HuH-7 (cell line): ENCODE measurements at regions not wholly inside any gene's neighbourhood (a gene's known extent, or its start where the extent isn't known, plus 50 kb on each side); places are given as distances from the start of the nearest gene placed in this dataset.

ENCODE experiments used
- DNase-seq: peaks from one replicate; pipeline ENCODE4 v3.0.0; 2011; ENCODE audit warnings: low spot score

DNA sequence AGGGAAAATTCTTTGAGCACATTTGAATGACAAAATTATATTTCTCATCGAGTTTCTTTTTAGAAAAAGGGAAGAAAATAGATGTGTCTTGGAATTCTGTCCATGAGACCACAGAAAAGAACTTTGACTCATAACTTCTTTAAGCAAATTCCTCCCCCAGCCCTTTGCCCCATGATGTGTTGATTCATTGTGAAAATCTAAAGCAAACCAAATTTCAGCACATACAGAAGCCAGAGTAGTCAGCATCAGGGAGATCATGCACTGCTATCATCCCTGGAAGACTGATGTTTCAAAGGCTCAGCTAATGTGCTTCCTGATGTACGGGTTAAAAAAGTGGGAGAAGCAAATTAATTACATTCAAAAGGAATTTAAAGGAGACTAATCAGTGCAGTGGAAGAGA is 159.7 kb downstream of the FAT3 start:
- DNase-seq: no peak

- no peak for DNase-seq
These were observed 160.2 kb downstream of the FAT3 start for GRCh38 chr11:92384802-92385201.

DNA sequence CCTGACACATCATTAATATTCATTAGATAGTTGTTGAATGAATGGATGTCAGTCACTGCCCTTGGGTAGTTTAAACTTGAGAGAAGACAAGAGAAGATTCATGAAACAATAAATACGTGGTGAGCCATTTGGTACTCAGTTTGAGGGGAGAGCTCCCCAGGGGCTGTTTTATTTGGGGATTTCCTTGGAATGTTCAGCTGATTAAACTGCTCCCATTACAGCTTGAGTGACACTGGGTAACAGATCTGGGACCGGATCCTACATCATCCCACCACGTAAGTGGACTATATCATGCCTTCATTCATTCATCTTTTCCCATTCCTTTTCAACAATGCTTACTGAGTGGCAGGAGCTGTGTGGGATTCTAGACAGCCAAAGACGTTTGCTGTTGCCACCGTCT is 162.0 kb downstream of the FAT3 start:
- DNase-seq: no peak

DNA sequence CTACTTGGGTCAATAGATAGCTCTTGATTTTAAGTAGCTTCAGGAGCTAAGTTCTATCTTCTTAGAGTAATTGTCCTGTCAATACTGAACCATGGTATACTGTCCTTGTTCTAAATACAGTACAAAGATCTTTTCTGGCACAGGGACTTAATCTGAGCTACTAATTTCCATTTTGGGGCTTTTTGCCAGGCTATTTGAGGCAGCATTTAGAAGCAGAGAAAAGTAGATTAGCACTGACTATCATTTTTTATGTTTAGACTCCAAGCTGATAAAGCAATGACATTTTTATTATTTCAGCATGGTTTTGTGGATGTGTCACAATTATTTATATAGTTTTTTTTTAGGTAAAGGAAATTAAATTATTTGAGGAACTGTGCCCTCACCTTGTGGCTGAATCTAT is 163.2 kb downstream of the FAT3 start:
- DNase-seq: no peak

DNA sequence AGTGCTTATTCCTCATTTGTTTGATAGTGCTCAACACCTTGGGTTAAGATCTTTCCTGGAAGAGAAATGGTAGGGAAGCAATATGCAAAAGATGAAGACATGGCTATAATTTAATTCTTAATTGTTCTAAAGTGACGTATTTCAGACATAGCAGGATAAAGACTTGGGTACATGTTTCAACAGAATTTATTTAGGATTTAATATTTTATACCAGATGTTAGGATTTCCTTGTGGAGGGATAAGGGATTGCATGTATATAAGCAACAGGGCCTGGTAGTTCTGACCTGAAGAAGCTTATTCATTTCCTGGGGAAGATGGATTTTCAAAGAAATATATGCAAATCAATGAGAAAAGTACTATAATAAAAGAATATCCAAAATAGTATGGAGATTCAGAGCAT is 163.8 kb downstream of the FAT3 start:
- no peak for DNase-seq

- no peak for DNase-seq
These were observed 166.2 kb downstream of the FAT3 start for GRCh38 chr11:92390783-92391182.

DNA sequence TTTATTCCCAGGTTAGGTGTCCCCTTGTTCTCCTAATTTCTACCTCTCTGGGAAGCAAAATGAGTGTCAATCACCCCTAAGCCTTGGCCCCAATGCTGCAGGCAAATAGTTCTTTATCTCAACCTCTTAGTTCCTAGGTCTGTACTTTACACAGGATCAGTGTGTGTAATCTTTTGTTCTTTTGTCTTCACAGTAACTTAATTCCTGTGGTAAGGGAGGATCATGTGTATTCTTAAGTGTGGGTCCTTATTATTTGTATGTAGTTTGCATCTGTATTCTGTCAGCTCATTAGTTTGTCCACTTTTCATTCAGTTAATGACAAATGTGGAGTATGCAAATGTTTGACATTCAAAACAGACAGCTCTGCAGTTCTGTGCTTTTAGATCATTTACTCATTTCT is 166.7 kb downstream of the FAT3 start:
- DNase-seq: no peak

DNA sequence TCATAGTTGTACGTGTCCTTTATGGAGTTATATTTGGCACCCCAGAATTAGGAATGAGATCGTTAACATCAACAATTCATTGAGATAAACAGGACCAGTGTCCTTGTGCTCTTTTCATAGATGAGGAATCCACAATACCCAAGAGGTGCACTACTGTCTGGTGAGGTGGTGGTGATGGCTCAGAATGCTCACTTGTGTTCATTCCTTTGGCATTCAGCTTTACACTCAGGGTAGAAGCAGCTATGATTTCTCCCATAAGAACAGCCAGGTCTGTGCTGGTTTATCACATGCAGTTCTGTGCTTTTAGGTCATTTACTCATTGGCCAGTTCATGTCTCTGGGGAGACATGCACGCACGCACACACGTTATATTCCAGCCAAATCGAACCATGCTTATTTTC is 167.2 kb downstream of the FAT3 start:
- DNase-seq: no peak

DNA sequence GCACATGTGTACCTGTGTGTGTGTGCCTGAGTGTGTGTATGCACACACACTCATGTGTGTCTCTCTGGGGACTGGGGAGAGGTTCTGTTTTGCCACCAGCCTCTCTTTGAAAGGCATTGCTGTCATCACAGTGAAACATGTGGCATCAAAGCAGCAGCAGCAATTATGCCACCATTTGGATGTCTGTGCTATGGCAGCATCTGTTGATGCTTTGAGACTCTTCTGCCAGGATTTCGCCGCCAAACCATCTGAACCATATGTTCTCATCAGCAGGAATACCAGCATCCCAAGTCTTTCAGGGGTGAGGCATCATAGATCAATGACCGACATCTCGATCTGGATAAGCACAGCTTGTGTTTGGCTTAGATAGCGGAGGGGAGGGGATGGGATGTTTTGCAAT is 168.6 kb downstream of the FAT3 start:
- DNase-seq: no peak

DNA sequence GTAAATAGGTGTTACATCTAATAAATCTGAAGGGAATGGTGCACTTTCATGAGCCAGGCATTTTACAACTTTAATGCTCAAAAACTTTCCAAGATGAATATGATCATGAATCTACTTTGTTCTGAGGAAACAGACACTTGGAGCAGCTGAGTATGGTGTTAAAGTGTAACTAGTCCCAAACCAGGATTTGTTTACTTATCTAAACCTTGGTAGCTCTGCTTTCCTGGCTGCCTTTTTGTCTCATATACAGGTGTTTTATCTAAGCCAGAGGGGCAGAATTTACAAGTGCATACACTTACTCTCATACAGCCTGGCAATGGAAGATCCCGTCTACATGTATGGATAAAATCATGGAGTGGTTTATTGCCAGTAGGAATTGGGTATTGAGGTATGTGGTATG is 171.5 kb downstream of the FAT3 start:
- DNase-seq: no peak

DNA sequence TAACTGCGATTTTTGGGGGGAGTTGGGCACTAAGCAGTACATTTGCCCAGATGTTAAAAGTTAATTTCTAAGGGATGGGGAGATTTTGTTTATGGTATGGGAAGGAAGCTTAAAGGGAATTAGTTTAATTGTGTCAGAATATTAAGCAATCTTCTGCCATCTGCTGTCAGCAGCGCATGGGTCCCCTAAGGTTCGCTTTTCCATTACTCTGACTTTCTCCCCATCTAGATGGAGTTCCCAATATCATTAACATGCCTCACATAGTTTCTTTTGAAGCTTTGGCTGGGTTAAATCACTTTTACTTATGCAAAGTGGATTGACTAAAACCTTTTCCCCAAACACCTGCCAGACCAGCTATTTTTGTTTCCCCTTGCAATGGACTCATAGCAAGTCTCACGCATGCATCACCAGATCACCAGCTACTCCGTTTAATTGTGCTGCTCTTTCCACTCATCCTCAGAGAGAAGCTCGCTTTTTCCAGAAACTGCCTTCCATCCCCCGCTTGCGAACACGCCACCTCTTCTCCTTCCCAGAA is 172.7 kb downstream of the FAT3 start:
- DNase-seq: no peak

GRCh38 chr11:92399705-92400104 is 175.1 kb downstream of the FAT3 start:
- no peak for DNase-seq

DNA sequence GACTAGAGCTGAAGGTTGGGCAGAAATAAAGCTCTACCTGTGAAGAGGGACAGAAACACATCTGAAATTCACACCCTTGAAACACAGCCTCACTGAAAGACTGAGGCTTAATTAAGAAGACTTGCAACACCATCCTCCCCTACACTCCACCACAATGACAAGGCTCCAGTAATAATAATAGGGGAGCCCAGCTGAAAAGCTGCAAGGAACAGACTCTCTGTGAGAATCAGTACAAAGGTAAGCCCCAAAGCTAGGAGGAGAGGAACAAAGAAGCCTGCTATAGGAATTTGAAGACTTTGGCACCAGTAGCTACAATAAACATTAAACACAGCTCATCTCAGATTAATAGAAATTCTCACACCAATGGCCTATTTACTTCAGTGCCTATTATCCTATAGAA is 176.9 kb downstream of the FAT3 start:
- DNase-seq: no peak

DNA sequence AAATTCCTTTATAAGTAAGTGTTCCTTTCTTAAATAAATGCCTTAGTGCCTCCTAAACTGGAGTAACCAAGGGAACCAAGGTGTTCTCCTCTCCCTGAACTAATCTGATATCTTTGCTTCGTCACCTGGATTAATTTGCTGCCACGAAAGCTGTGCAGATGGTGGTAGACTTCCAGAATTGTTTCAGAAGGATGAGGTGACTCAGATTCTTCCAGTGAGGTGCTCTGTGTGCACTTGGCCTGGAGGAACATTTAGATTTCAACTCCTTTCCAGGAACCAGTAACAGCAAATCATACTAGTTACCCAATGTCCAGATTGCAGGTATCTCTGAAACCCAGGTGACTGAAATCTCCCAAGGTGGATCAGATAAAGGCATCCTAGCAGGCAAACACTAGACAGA is 181.9 kb downstream of the FAT3 start:
- DNase-seq: no peak

- no peak for DNase-seq
These were observed 184.7 kb downstream of the FAT3 start for GRCh38 chr11:92409355-92409754.

DNA sequence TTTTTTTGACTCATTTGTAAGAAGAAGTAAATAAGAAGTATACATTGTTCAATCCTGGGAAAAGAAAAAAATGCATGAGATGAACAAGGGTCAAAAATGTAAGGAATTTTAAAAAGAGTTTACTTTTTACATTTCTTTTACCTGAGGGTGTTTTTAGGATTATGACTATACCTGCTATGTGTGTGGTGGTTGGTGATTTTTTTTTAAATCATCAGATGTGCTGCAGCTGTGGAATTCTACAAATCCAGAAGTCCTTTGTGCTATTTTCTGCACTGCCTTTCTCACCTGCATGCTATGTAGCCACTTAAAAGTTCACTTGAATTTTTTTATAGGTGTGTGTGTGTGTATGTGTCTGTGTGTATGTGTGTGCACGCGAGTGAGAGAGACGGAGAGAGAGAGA is 185.3 kb downstream of the FAT3 start:
- no peak for DNase-seq

DNA sequence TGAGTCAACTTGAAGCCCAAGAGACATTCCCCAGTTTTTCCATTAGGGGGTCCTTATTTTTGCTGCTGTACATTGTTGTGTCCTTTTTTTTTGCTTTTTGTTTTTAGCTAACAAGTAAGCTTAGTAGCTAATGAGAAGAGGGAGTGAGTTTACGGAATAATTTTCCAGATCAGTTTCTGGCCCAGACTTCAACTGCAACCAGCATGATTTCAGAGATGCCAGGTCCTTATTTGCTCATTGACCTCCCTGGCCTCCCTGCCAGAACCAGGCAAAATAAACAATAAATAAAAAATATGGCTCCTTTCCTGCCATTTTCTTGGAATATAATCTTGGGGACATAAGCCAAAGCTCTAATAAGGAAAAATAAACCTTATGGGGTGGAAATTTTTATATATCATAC is 185.9 kb downstream of the FAT3 start:
- no peak for DNase-seq

- DNase-seq: no peak
These were observed 186.8 kb downstream of the FAT3 start for GRCh38 chr11:92411431-92411830.

GRCh38 chr11:92413757-92414513 is 189.3 kb downstream of the FAT3 start:
- DNase-seq: no peak

DNA sequence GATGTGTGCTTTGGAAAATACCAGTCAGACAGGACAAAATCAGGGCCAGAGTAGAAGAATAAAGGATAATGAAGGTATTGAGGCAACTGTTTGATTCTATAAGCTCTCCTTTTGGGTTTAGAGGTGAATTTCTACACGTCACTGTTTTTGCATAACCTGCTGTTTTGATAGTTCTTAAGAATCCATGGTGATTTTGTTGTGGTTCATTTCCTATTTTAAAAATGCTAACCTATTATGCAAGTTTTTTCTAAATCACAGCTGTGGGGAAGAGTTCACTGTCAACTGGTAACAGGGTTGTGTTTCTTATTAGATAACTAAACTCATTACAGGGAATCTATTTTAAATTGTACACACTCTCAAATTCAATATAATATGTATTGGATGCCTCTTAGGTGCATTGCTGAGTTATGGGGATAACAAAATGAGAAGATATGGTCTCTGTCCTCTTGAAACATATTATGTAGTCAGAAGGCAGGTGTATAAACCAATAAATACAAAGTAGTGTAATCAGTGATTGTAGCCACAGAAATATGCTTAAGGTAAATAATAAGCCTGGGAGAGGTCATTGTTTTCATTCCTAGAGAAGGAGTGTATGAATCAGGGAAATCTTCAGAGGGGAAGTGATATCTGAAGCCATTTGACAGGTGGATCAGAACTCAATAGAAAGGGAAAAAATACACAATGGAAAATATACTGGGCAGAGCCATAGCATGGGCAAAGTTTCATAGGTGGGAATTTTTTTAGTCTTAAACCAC is 192.5 kb downstream of the FAT3 start:
- DNase-seq: no peak

GRCh38 chr11:92423115-92424034 is 198.8 kb downstream of the FAT3 start:
- no peak for DNase-seq

- DNase-seq: no peak
These were observed 199.7 kb downstream of the FAT3 start for GRCh38 chr11:92424281-92424680.
